EH (cell line): ENCODE measurements at regions not wholly inside any gene's neighbourhood (a gene's known extent, or its start where the extent isn't known, plus 50 kb on each side); places are given as distances from the start of the nearest gene placed in this dataset.

ENCODE experiments used
- DNase-seq: peaks from one replicate; pipeline ENCODE4 v3.0.0-alpha.2; 2015; ENCODE audit warnings: low read depth

DNA sequence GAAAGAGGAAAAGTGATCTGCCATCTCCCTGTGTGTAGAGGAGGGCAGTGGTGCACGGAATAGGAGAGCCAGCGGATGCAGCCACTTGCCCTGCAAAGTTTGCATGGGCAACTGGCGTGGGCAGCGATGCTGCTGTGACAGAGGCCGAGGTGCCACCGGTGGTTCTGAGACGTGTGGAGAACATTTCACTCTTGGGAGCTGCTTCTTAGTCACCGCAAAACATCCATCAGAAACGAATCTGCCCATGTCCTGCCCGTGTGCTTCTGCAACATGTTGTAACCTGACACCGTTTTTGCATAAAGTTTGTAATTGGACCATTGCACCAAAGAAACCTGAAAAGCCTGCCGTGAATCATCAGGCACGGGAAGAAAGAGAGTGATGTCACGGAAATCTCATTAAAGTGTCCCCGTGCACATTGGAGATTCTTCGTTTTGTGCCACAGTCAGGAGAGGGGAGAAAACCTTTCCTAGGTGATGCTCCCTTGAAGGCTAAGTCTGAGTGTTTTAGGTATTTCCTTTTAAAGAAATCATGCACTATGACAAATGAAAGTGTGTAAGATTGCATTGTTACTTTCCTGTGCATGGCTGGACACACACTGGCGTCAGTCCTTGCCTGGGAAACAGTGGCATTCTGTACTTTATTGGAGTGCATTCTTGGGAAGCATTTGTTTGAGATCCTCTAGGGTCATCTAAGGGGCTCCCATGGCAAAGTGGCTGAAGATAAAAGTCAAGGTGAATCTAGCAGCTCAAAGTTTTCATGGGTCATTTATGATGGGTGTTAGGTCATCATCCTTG is 302.6 kb downstream of the KLF6 start:
- DNase-seq: peak; percentile 97

DNA sequence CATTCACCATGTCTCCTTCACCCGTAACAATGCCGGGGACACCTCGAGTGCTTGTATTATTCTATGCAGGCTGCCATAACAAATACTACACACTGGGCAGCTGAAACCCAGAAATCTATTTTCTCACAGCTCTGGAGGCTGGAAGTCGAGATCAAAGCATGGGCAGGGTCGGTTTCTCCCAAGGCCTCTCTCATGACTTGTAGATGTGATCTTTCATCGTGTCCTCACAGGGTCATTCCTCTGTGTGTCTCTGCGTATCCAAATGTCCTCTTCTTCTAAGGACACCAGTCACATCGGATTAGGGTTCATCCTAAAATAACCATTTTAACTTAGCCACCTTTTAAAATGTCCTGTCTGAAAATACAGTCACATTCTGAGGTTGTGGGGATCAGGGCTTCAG is 303.5 kb downstream of the KLF6 start:
- DNase-seq: no peak

DNA sequence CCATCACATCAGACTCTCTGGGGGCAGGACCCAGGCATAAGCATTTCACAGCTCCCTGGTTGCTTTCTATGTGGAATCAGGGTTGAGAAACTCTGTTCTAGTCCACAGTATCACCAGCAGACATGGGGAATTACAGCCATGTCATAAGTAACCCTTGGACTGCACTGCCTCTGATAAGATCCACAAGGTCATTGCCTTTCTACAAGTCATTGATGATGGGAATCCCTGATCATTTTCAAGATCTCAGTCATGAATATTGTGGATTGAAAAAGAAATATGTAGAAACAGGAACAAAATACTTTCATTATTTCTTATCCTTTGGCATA is 304.1 kb downstream of the KLF6 start:
- DNase-seq: no peak

DNA sequence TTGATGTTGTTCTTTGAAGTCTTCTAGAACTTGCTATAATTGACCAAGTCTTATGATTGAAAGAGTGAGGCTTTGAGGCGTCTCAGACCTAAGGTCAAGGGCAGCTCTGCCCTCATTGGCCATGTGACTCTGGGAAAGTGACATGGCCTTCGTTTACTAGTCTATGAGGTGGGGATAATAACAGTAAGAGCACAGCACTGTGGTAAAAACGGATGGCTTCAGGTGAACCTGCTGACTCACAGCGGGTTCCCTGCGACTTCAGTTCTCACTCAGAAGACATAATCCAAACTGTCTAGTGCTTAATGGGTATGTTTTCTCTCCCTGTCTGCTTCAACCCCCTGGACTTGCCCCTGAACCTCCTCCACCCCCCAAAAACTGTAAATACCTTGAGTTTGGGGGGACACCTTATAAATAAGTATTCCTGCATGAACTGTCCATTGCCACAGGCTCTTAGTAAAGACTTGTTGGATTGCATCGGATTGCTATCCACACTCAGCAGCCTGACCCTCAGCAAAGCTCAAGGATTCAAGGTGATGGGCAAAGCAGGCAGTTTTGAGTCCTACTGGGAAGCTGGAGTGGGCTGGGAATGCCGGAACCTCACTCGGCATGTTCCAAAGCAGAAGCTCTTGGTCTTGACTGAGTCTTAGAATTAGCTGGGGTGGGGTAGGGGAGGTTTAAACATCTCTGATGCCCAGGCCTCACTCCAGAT is 304.6 kb downstream of the KLF6 start:
- no peak for DNase-seq

DNA sequence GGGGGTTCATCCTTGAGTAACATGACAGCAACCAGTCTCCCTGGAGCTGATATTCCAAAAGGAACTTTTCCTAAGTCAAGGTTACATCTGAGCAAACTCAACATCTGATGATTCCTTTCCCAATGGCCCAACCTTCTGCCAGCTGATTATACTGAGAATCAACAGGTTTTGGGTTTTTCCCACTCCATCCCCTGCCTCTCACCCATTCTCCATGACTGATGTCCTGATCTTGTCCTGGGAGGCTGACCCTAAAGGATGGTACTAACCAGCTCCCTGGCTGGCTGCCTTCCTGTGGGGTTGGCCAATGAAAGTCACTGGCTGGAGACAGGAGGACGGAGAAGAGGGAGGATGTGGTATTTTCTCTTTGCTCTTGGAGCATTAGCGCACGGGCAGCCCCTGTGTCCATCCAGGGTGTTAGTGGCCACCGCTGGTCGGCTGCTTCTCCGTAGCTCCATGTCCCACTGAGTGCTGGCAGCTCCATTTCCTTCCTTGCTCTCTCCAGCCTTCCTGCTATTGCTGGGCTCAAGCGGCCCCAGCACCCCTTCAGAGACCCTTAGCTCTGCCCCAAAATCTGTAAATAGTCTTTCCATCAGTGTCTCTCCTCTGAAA is 306.2 kb upstream of the PITRM1 start:
- no peak for DNase-seq

- DNase-seq: no peak
These were observed 305.6 kb upstream of the PITRM1 start for GRCh38 chr10:3478153-3478552.

DNA sequence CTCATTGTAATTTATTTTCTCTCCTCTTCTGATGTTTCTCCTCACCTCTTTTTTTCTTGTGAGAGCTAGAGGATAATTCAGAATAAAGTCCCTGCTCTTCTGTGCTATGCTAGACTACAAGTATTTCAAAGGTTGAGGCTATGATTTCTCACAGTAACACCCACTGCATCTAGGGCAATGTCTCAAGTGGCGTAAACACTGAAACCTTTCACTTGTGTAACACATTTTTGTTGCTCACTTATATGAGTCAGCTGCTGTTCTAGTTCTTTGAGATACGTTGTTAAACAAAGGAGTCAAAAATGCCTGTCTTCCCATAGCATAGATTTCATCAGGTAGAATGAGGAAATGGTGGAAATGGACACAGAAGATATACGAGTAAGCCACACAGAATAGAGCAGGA is 305.1 kb upstream of the PITRM1 start:
- DNase-seq: peak; percentile 48

DNA sequence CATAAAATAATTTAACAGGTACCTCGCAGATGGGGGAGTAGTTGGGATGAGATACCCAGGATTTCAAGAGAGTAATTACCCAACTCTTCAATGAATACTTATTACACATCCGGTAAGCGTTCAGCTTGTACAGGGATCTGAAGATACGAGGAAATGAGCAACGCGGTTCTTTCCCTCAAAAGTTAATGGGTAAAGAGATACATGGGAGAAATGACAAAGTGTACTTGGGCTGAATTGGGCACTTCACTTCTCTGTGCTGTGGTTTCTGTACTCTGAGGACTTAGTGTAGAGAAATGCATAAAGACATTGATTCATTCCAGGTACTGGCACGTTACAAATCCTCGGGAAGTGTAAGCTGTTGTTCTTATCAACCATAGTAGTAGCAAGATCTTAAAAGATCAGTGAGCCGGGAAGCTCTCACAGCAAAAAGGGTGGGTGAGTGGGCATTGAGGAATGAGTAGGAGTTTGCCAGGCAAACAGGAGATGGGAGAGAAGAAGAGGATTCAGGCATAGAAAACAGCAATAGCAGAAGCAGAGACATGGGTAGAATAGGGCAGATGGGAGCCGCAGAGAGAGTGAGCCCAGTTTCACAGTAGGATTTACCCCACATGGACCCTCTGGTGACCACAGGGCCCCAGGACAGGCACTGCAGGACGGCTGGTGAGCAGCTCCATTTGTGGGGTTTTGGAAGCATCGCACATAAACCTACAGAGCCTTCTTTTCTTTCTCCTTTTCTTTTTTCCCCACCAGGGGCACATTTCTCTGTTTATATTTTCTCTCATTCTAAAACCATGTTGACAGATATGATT is 304.3 kb upstream of the PITRM1 start:
- DNase-seq: no peak

DNA sequence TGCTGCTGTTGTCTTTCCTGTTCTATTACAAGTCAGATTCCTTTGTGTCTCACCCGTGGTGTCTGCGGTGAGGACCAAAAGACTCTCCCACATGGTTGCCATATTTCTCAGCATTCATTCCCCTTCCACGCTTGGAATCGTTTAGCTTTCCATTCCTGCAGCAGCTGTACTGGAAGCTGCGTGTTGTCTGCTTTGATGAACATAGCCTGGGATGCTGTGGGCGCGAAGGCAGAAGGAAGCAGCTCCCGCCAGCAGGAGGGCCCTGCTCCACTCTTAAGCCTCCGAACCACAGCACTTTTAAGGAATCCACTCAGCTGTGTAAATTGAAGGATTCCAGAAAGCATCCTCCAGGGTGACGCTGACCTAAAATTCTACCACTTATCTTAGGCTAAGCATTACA is 303.6 kb upstream of the PITRM1 start:
- DNase-seq: peak; percentile 4

DNA sequence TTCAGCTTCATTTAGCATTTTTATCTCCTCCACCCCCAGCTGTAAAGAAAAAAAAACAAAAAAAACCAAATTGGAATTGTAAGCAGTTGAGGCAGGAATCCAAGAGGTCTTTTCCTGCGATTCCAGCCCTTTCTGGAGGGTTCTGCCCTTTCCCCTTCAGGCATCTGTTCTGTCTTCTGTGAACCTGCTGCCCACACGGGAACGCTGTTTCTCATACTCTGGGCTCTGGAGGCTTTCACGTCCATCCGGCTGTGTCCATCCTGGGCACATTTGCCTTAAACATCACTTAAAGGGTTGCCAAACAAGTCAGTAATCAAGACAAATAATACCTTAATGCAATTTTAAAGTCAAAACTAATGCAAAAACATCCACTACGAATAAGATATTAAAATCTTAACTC is 302.8 kb upstream of the PITRM1 start:
- DNase-seq: no peak

DNA sequence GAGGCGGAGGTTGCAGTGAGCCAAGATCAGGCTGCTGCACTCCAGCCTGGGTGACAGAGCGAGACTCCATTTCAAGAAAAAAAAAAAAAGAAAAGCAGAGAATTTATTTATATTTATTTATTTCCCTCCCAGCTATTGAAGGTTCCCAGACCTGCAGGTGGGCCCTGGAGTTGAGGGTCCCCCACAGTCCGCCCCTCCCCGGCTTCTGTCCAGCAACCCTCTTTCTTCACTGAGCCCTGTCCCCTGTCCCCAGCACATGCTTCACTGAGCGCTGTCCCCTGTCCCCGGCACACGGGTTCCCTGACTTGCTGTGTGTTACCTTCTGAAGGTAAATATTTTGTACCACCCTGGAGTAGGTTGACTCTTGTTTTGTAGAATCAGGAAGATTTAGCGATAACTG is 301.7 kb upstream of the PITRM1 start:
- no peak for DNase-seq

DNA sequence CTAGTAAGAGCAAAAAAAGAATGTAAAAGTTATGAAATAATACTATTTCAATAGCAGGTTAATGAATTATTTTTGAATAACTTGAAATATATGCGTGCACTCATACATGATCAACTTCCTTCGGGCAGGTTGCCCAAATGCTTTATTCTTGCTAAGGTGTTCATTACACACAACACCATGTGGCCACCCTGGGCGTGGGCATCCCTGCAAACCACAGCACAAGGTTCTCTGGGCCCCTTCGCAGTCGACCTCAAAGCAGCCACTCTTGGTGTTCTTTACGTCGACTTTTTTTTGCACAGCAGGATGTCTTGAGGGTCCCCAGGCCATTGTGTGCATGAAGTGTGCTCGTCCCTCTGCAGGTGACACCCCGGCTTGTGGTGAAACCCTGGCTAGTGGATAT is 300.7 kb upstream of the PITRM1 start:
- no peak for DNase-seq

GRCh38 chr10:3472287-3473051 is 299.9 kb upstream of the PITRM1 start:
- peak; percentile 82 for DNase-seq

GRCh38 chr10:3471927-3472286 is 299.3 kb upstream of the PITRM1 start:
- no peak for DNase-seq

DNA sequence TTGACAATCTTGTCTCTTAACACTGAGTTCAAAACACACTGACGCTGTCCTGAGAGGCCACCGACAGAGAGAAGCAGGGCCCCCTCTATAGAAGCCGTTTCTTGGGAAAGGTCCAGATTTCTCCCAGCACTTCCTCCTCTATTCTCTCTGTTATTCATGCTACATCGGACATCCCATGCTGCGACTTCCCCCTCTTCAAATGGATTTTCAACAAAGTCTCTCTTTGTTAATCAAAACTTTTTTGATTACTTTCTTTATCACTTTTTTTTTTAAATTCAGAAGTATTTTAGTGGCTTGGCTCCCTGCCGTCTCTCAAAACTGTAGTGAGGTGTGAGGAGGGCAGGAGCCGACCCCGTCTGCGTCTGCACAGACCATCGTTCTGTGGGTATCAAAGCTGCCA is 298.9 kb upstream of the PITRM1 start:
- DNase-seq: no peak

DNA sequence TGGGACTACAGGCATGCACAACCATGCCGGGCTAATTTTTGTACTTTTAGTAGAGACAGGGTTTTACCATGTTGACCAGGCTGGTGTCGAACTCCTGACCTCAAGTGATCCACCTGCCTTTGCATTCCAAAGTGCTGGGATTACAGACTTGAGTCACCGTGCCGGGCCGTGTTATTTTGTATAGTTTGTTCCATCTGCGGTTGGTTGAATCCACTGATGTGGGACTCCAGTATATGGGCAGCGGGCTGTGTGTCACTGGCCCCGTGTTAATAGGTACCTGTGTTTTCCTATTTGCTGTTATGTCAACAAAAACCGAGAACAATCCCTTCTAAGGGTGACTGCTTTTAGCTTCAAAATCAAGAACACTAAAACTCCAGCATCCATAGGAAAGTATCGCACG is 297.6 kb upstream of the PITRM1 start:
- DNase-seq: no peak

- no peak for DNase-seq
These were observed 297.0 kb upstream of the PITRM1 start for GRCh38 chr10:3469639-3470020.

GRCh38 chr10:3468919-3469638 is 296.5 kb upstream of the PITRM1 start:
- peak; percentile 94 for DNase-seq

DNA sequence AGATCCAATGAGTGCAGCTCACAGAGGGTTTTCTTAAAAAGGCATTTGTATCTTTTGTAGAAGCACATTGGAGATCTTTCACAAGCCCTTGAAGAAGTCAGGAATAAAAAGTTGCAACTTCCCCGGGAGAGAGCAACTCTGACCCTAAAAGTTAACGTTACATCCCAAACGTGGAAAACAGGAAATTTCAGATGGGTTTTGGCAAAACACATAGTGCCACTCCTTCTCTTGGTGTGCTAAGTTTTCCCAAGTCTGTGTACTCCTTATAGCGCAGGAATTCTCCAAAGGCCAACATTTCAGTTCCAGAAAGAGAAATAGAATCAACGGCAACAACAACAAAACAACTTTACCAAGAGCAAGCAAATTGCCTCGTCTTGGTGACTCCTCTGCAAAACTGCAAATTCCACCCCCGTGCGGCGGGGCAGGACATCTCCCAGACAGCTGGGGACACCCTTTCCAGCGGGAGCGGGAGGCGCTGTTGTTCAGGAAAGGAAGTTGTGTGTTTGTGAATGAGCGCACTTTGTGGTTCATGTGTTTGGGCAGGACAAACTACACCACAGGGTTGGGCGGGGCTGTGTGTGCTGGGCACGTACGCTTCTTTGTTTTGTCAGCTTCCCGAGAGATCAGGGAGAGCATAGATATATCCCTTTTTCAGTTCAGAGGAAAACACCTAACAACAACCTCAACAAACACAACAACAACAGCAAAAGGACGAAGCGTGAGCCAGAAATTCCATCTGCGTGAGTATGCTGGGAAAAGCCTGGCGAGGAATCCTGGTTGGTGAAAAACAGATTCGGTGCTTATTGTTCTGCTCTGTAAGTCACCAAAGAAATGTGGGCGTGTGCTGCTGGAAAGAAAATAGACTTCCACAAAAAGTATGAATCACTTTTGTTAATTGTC is 294.7 kb upstream of the PITRM1 start:
- peak; percentile 98 for DNase-seq

- peak; percentile 42 for DNase-seq
These were observed 292.9 kb upstream of the PITRM1 start for GRCh38 chr10:3465406-3465891.
